ENCODE measurements at regions not wholly inside any gene's neighbourhood (a gene's known extent, or its start where the extent isn't known, plus 50 kb on each side); places are given as distances from the start of the nearest gene placed in this dataset.

GRCh38 chr22:48015701-48016100, 1253.3 kb downstream of the TBC1D22A start:
- TF ChIP-seq CTCF (tag by site-specific recombination; IDR thresholded peaks at IDR 0.05): no peak
- no peak for TF ChIP-seq REPIN1 (tag by site-specific recombination; IDR thresholded peaks at IDR 0.05; ENCODE audit: low read depth)
- TF ChIP-seq ZNF354C (tag by site-specific recombination; IDR thresholded peaks at IDR 0.05; ENCODE audit: borderline replicate concordance, low read depth): no peak
- TF ChIP-seq TCF7L2 (IDR thresholded peaks at IDR 0.05; ENCODE audit: borderline replicate concordance, low read depth, low read length): no peak
- no peak for TF ChIP-seq PBX3 (CRISPR knock-in tag; IDR thresholded peaks at IDR 0.05)
- TF ChIP-seq ZNF121 (tag by site-specific recombination; IDR thresholded peaks at IDR 0.05): no peak
- no peak for TF ChIP-seq ZNF132 (tag by site-specific recombination; IDR thresholded peaks at IDR 0.05; ENCODE audit: borderline replicate concordance)
- no peak for TF ChIP-seq ZNF433 (tag by site-specific recombination; IDR thresholded peaks at IDR 0.05; ENCODE audit: low read depth)
- no peak for TF ChIP-seq ZNF670 (tag by site-specific recombination; IDR thresholded peaks at IDR 0.05; ENCODE audit: low read depth)
- TF ChIP-seq ZFP37 (tag by site-specific recombination; IDR thresholded peaks at IDR 0.05): no peak
- no peak for TF ChIP-seq ZNF629 (tag by site-specific recombination; IDR thresholded peaks at IDR 0.05)
- TF ChIP-seq ZNF24 (tag by site-specific recombination; IDR thresholded peaks at IDR 0.05): no peak
- TF ChIP-seq ZNF274 (IDR thresholded peaks at IDR 0.05; ENCODE audit: low read length): no peak
- TF ChIP-seq ZNF274 (tag by site-specific recombination; IDR thresholded peaks at IDR 0.05; ENCODE audit: borderline replicate concordance): no peak
